ENCODE measurements at regions not wholly inside any gene's neighbourhood (a gene's known extent, or its start where the extent isn't known, plus 50 kb on each side); places are given as distances from the start of the nearest gene placed in this dataset.

- no peak for TF ChIP-seq CTCF (IDR thresholded peaks at IDR 0.05)
- no peak for TF ChIP-seq EZH2 (IDR thresholded peaks at IDR 0.05)
- no peak for TF ChIP-seq EZH2phosphoT487 (IDR thresholded peaks at IDR 0.05)
Observed at GRCh38 chr2:36068086-36068485, 287.5 kb upstream of the CRIM1 start.

All from neural progenitor cell (in vitro differentiated cells).